VCaP (cell line): ENCODE measurements at regions not wholly inside any gene's neighbourhood (a gene's known extent, or its start where the extent isn't known, plus 50 kb on each side); places are given as distances from the start of the nearest gene placed in this dataset.
"Not testable (repeated sequence)": the region's sequence is repeated elsewhere in the genome, so short reads cannot be mapped to it uniquely, and the experiment has no call there.

Source experiments
- H3K27ac ChIP-seq: fragments of 450-650 bp; 2 replicates; pipeline ENCODE4 v1.5.1; 2017
- TF ChIP-seq, protein P1 (sequence below): fragments of 450-650 bp; conservative IDR thresholded peaks from 2 replicates; pipeline ENCODE4 v1.5.1; 2017; ENCODE audit warnings: mild to moderate bottlenecking, moderate library complexity

DNA sequence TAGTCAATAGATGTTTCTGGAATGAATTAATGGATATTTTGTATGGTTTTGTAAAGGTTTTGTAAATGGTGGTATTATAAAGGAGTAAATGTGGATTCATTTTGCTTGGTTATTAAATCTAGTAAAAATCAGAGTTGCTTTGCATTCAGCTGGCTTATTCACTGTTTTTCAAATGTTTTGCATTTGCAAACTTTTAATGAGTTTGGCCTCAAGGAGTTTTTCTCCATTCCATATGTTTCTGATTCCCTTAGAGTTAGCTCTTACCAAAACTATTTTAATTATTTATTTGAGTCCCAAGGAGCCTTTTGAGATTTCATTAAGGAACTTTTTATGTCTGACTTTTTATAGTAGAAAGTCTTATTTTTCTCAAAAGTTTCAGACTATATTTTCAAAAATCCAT lies 992.2 kb downstream of the DIPK2A start:
- TF ChIP-seq, protein P1, sequence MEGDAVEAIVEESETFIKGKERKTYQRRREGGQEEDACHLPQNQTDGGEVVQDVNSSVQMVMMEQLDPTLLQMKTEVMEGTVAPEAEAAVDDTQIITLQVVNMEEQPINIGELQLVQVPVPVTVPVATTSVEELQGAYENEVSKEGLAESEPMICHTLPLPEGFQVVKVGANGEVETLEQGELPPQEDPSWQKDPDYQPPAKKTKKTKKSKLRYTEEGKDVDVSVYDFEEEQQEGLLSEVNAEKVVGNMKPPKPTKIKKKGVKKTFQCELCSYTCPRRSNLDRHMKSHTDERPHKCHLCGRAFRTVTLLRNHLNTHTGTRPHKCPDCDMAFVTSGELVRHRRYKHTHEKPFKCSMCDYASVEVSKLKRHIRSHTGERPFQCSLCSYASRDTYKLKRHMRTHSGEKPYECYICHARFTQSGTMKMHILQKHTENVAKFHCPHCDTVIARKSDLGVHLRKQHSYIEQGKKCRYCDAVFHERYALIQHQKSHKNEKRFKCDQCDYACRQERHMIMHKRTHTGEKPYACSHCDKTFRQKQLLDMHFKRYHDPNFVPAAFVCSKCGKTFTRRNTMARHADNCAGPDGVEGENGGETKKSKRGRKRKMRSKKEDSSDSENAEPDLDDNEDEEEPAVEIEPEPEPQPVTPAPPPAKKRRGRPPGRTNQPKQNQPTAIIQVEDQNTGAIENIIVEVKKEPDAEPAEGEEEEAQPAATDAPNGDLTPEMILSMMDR, result no peak

DNA sequence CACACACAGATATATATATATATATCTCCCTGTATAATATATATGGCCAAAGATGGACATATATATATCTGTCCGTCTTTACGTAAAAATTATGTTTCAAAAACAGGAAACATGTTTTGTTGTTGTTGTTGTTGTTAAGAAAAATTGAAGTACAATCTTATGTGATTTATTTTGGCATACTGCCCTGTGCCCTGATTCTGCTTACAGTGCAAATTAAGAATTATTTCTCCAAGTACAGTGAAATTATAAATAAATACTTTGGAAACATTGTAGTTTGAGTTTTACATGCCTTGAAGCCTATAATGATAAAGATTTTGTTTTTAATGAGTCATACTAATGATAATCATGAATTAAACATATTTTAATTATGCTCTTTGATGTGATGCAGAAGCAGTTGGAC lies 994.9 kb downstream of the DIPK2A start:
- TF ChIP-seq, protein P1, result no peak
- H3K27ac ChIP-seq, result no peak overlapping the region

More for the DNA sequence above, 992.2 kb downstream of the DIPK2A start:
- no peak overlapping the region for H3K27ac ChIP-seq

DNA sequence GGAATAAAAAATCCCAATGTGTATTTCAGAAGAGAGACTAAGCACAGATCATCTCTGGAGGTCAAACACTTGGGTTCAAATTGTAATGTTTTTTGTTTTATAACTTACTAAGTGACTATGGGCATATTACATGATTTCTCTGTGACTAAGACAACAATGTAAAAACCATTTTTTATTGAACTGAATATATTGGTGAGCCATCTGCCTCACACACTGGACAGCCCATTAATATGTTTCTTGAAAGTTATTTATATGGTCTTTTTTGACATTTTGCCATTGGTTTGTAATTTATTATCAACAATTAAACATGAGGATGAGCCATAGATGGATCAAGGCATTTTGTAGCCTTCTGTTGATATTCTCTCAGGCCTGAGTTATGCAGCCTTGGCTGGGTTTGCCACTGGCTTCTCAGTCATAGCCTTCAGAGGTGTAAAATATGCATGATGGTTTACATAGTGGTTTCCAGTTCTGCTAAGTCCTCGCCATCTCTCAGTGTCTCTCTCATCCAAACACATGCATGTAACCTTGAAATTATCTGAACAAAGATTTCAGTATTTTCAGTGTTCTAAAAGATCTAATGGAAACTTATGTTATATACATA lies 997.2 kb downstream of the DIPK2A start:
- no peak overlapping the region for H3K27ac ChIP-seq
- TF ChIP-seq, protein P1, result no peak

DNA sequence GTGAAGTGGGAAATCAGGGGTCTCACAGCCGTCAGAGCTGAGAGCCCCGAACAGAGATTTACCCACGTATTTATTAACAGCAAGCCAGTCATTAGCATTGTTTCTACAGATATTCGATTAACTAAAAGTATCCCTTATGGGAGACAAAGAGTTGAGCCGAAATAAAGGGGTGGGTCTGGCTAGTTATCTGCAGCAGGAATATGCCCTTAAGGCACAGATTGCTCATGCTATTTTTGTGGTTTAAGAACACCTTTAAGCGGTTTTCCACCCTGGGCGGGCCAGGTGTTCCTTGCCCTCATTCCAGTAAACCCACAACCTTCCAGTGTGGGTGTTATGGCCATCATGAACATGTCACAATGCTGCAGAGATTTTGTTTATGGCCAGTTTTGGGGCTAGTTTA lies 1012.9 kb downstream of the DIPK2A start:
- not testable (repeated sequence) for H3K27ac ChIP-seq

DNA sequence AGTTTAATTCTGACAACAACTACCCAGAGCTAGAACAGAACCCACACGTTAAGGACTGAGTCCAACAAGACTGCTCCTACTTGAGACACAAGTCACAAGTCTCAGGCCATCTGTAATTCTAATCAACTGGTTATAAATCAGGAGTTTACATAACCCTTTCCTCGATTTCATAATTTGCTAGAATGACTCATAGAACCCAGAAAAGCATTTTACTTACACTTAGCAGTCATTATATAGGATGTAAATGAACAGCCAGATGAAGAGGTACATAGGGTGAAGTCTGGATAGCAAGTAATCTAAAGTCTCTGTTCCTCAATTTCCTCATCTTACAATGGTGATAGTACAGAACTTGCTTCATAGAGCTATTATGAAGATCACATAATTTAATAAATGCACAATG lies 1018.2 kb downstream of the DIPK2A start:
- TF ChIP-seq, protein P1, result no peak
- no peak overlapping the region for H3K27ac ChIP-seq

DNA sequence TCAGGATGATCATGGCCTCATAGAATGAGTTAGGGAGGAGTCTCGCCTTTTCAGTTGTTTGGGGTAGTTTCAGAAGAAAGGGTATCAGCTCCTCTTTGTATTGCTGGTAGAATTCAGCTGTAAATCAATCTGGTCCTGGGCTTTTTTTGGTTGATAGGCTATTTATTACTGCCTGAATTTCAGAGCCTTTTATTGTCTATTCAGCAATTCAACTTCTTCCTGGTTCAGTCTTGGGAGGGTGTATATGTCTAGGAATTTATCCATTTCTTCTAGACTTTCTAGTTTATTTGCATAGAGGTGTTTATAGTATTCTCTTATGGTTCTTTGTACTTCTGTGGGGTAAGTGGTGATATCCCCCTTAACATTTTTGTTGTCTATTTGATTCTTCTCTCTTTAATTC lies 1024.2 kb downstream of the DIPK2A start:
- no peak overlapping the region for H3K27ac ChIP-seq
- TF ChIP-seq, protein P1, result no peak

DNA sequence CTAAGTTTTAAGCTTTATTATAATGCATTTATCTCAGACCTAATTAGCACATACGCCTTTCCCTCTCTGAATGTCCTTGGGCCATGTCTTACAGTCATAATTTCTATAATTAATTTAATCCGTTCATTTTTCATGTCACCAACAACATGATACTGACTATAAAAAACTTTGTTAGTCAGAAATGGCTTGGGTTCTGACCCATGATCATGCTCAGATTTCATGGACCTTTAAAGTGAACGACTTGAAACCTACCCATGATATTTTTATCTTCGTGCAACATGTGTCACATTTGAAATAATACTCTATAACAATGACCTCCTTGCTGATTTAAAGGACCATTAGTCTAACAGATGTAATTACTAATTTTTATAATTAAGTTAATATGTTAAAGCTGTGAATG lies 1033.8 kb downstream of the DIPK2A start:
- TF ChIP-seq, protein P1, result no peak

DNA sequence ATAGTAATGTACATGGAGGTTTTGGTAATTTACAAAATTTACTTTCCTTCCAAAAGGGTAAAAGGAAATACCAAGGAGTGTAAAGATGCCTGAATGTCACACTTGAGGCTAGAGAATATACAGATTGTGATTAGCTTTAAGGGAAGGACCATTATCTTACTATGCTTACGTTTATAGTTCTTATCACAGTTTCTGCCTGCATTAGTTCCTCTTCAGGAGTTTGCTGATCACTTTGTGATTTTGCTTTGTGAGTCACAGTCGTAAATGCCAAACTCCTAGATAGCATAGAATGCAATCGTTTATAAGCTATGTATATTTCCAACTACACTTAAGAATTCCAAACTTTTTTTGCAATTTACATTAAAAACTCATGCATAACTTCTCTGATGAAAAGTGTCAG lies 1034.6 kb downstream of the DIPK2A start:
- TF ChIP-seq, protein P1, result no peak
- no peak overlapping the region for H3K27ac ChIP-seq

More for the DNA sequence above, 1033.8 kb downstream of the DIPK2A start:
- no peak overlapping the region for H3K27ac ChIP-seq
